Vagina (tissue), 2 donors: ENCODE measurements at regions not wholly inside any gene's neighbourhood (a gene's known extent, or its start where the extent isn't known, plus 50 kb on each side); places are given as distances from the start of the nearest gene placed in this dataset.

Source experiments
- DNase-seq, 2 donors: peaks; one replicate each; pipeline ENCODE4 v3.0.0-alpha.2; 2017; ENCODE audit errors: extremely low spot score in 2 of 2
- H3K27ac ChIP-seq: fragments of 200-600 bp; sonication (generic); one replicate; pipeline ENCODE4 v1.5.1; 2019
- H3K27me3 ChIP-seq: fragments of 200-600 bp; sonication (generic); one replicate; pipeline ENCODE4 v1.5.1; 2019
- H3K36me3 ChIP-seq, 2 donors: fragments of 200-600 bp; sonication (generic); one replicate each; pipeline ENCODE4 v1.5.1; 2017 to 2019
- H3K4me1 ChIP-seq: fragments of 200-600 bp; sonication (generic); one replicate; pipeline ENCODE4 v1.5.1; 2019
- H3K4me3 ChIP-seq, 2 donors: fragments of 200-600 bp; sonication (generic); 1 replicate in 1 of 2; 2 replicates in 1 of 2; pipeline ENCODE4 v1.5.1; 2016 to 2019
- H3K9me3 ChIP-seq: fragments of 200-600 bp; sonication (generic); one replicate; pipeline ENCODE4 v1.5.1; 2019
- POLR2A ChIP-seq, 2 donors: fragments of 450-650 bp; IDR thresholded peaks; one replicate each; pipeline ENCODE4 v1.6.1; 2017; ENCODE audit warnings: antibody characterized with exemption in 2 of 2, mild to moderate bottlenecking in 2 of 2, moderate library complexity in 2 of 2
- POLR2AphosphoS5 ChIP-seq, 2 donors: sonication (generic); formaldehyde crosslinking; IDR thresholded peaks; one replicate each; pipeline ENCODE4 v1.9.0; 2017; ENCODE audit warnings: antibody characterized with exemption in 2 of 2, mild to moderate bottlenecking in 2 of 2, low read depth in 1 of 2; ENCODE audit not compliant: insufficient read depth in 1 of 2
- intact Hi-C: fragments of 100-400 bp; cut with DNase I; formaldehyde crosslinking; loops from one replicate; pipeline ENCODE4 v1.15.1; 2023
- TF ChIP-seq, protein P1 (sequence below), 3 experiments: fragments of 450-650 bp in 2 of 3; fragments of 200-600 bp in 1 of 3; sonication (generic) in 1 of 3; IDR thresholded peaks; one replicate each; pipeline ENCODE4 v1.5.1; 2017 to 2019; ENCODE audit warnings: antibody characterized with exemption in 3 of 3, mild to moderate bottlenecking in 2 of 3, moderate library complexity in 2 of 3

GRCh38 chr17:55903028-55903690 lies 152.3 kb downstream of the PCTP start:
- Histone ChIP-seq H3K9me3 (no peaks in the 10 kb centered on the region), H3K4me1 (no peaks in the 10 kb centered on the region), H3K4me3 (no peak overlapping the region), H3K36me3 (no peaks in the 10 kb centered on the region), H3K27ac (no peak overlapping the region), H3K27me3 (no peaks in the 10 kb centered on the region)
- intact Hi-C loops, result no loop called here
- TF ChIP-seq POLR2A (IDR thresholded peaks at IDR 0.05) (no peak), POLR2AphosphoS5 (IDR thresholded peaks at IDR 0.05; ENCODE audit: insufficient read depth in 1 of 2, low read depth in 1 of 2) (no peak)
- TF ChIP-seq, protein P1, sequence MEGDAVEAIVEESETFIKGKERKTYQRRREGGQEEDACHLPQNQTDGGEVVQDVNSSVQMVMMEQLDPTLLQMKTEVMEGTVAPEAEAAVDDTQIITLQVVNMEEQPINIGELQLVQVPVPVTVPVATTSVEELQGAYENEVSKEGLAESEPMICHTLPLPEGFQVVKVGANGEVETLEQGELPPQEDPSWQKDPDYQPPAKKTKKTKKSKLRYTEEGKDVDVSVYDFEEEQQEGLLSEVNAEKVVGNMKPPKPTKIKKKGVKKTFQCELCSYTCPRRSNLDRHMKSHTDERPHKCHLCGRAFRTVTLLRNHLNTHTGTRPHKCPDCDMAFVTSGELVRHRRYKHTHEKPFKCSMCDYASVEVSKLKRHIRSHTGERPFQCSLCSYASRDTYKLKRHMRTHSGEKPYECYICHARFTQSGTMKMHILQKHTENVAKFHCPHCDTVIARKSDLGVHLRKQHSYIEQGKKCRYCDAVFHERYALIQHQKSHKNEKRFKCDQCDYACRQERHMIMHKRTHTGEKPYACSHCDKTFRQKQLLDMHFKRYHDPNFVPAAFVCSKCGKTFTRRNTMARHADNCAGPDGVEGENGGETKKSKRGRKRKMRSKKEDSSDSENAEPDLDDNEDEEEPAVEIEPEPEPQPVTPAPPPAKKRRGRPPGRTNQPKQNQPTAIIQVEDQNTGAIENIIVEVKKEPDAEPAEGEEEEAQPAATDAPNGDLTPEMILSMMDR (IDR thresholded peaks at IDR 0.05), result no peak
- DNase-seq, result no peak

DNA sequence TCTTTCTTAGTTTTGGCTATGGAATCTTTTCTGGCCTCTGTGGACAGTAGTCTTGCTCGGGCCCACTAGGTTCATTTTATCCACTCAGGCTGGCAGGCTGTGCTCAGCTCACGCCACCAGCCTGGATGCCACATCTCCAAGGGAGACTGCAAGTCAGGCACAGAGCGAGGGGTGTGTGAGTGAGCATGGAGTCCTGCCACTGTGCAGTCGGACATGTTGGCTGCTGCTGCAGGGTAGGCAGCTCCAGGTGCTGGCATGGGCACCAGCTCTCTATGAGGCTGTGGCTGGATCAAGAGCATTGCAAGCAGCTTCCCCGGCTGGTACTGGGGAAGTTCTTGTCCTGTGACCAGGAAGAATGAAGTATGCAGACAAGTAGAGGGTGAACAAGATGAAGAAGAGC lies 158.9 kb downstream of the PCTP start:
- H3K4me1 ChIP-seq, result no peaks in the 10 kb centered on the region
- intact Hi-C loops, result no loop called here
- no peak overlapping the region for H3K4me3 ChIP-seq
- TF ChIP-seq POLR2AphosphoS5 (IDR thresholded peaks at IDR 0.05; ENCODE audit: insufficient read depth in 1 of 2, low read depth in 1 of 2), result no peak
- TF ChIP-seq, protein P1 (IDR thresholded peaks at IDR 0.05), result no peak
- no peak for TF ChIP-seq POLR2A (IDR thresholded peaks at IDR 0.05)
- no peaks in the 10 kb centered on the region for H3K36me3 ChIP-seq
- no peak overlapping the region for H3K27ac ChIP-seq
- H3K27me3 ChIP-seq, result no peaks in the 10 kb centered on the region
- DNase-seq, result no peak
- no peaks in the 10 kb centered on the region for H3K9me3 ChIP-seq

DNA sequence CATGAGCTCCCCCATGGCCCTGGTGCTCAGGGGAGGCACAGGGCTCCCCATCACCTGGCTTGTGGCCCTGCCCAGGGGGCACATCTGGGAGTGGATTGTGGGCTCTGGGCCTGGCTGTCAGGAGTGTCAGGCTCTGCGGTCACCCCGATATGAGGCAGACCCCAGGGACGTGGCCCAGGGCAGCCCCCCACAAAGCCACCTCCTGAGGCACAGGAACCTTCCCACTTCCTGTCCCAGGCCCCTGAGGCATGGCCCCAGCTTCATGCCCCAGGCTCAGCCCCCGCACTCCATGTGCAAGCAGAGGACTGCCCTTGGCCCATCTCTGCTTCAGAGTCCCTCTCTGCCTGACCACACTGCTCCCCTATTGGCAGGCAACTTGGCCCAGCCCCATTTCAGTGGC lies 160.3 kb downstream of the PCTP start:
- no peak for DNase-seq
- Histone ChIP-seq H3K36me3 (no peaks in the 10 kb centered on the region), H3K27me3 (no peaks in the 10 kb centered on the region), H3K9me3 (no peaks in the 10 kb centered on the region), H3K27ac (no peak overlapping the region), H3K4me1 (no peaks in the 10 kb centered on the region), H3K4me3 (no peak overlapping the region)
- TF ChIP-seq POLR2AphosphoS5 (IDR thresholded peaks at IDR 0.05; ENCODE audit: insufficient read depth in 1 of 2, low read depth in 1 of 2), result no peak
- intact Hi-C loops, result no loop called here

DNA sequence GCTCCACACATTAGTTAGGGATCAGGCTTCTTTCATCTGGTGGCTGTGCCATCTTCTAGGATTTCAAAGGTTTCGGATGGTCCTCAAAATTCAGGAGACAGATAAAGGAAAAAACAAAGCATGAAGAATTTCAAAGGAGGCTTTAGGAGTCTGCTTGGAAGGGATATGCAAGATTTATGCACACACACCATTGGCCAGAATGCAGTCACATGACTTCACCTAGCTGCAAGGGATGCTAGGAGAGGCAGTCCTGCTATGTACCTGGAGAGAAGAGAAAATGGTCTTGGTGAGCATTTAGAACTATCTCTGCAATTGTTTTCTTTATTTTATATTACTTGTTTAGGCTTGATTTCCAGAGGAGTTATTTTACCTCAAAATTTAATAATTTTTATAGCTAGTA lies 174.6 kb downstream of the PCTP start:
- no peak for TF ChIP-seq POLR2A (IDR thresholded peaks at IDR 0.05)
- TF ChIP-seq, protein P1 (IDR thresholded peaks at IDR 0.05), result no peak
- TF ChIP-seq POLR2AphosphoS5 (IDR thresholded peaks at IDR 0.05; ENCODE audit: insufficient read depth in 1 of 2, low read depth in 1 of 2), result no peak
- intact Hi-C loops, result no loop called here
- no peaks in the 10 kb centered on the region for H3K27me3 ChIP-seq
- no peak overlapping the region for H3K27ac ChIP-seq
- no peaks in the 10 kb centered on the region for H3K4me1 ChIP-seq
- no peaks in the 10 kb centered on the region for H3K9me3 ChIP-seq
- no peaks in the 10 kb centered on the region for H3K36me3 ChIP-seq
- no peak for DNase-seq
- no peak overlapping the region for H3K4me3 ChIP-seq

DNA sequence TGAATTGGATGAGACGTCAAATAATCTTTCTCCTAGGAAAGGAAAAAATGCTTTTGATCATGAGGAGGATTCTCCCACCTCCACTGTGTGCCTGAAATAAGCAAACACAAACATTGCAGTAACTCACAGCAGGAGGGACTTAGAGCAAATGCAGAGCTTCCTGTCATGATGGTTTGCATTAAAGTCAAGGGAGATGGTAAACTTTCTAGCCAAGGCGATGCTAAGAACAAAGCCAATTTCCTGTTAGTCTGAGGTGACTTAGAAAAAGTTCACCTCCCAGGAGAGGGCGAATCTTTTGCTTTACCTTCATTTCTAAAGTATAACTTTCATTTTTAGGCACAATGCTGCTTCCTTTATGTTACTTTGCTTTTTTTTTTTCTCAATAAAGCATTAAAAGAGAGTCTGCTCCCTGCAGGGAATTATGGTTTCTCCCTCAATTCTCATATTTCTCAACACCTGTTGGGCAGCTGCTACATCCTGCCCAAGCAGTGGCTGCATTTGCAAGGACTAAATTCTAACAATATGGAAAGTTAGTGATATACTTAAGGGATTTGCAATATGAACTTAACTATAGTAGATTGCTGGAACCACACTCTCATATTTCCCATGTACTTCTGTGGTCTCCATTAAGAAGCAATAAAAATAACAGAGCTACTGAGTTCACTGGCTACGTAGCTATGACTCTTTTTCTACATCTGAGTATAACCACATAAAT lies 175.6 kb downstream of the PCTP start:
- DNase-seq, result no peak
- Histone ChIP-seq H3K27ac (no peak overlapping the region), H3K4me3 (no peak overlapping the region), H3K27me3 (no peaks in the 10 kb centered on the region), H3K9me3 (no peaks in the 10 kb centered on the region), H3K36me3 (no peaks in the 10 kb centered on the region), H3K4me1 (no peaks in the 10 kb centered on the region)
- intact Hi-C loops, result no loop called here
- no peak for TF ChIP-seq POLR2A (IDR thresholded peaks at IDR 0.05)
- TF ChIP-seq POLR2AphosphoS5 (IDR thresholded peaks at IDR 0.05; ENCODE audit: insufficient read depth in 1 of 2, low read depth in 1 of 2), result no peak
- TF ChIP-seq, protein P1 (IDR thresholded peaks at IDR 0.05), result no peak
